ENCODE measurements at regions not wholly inside any gene's neighbourhood (a gene's known extent, or its start where the extent isn't known, plus 50 kb on each side); places are given as distances from the start of the nearest gene placed in this dataset.

GRCh38 chr2:59920307-59920706 lies 633.1 kb downstream of the BCL11A start:
- TF ChIP-seq, protein P1, sequence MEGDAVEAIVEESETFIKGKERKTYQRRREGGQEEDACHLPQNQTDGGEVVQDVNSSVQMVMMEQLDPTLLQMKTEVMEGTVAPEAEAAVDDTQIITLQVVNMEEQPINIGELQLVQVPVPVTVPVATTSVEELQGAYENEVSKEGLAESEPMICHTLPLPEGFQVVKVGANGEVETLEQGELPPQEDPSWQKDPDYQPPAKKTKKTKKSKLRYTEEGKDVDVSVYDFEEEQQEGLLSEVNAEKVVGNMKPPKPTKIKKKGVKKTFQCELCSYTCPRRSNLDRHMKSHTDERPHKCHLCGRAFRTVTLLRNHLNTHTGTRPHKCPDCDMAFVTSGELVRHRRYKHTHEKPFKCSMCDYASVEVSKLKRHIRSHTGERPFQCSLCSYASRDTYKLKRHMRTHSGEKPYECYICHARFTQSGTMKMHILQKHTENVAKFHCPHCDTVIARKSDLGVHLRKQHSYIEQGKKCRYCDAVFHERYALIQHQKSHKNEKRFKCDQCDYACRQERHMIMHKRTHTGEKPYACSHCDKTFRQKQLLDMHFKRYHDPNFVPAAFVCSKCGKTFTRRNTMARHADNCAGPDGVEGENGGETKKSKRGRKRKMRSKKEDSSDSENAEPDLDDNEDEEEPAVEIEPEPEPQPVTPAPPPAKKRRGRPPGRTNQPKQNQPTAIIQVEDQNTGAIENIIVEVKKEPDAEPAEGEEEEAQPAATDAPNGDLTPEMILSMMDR (IDR thresholded peaks at IDR 0.05; ENCODE audit: low read length): no peak
- no peak for TF ChIP-seq EZH2 (optimal IDR thresholded peaks at IDR 0.05; ENCODE audit: low read depth, low read length)

All from MM.1S (cell line).